HG03280 (cell line): ENCODE measurements at regions not wholly inside any gene's neighbourhood (a gene's known extent, or its start where the extent isn't known, plus 50 kb on each side); places are given as distances from the start of the nearest gene placed in this dataset.
"Not testable (repeated sequence)": the region's sequence is repeated elsewhere in the genome, so short reads cannot be mapped to it uniquely, and the experiment has no call there.

Source experiments
- ATAC-seq: cut with Tn5 transposase; IDR thresholded peaks from one replicate; pipeline ENCODE4 v1.9.1; 2021; ENCODE audit warnings: mild to moderate bottlenecking, moderate library complexity; ENCODE audit not compliant: unreplicated experiment

DNA sequence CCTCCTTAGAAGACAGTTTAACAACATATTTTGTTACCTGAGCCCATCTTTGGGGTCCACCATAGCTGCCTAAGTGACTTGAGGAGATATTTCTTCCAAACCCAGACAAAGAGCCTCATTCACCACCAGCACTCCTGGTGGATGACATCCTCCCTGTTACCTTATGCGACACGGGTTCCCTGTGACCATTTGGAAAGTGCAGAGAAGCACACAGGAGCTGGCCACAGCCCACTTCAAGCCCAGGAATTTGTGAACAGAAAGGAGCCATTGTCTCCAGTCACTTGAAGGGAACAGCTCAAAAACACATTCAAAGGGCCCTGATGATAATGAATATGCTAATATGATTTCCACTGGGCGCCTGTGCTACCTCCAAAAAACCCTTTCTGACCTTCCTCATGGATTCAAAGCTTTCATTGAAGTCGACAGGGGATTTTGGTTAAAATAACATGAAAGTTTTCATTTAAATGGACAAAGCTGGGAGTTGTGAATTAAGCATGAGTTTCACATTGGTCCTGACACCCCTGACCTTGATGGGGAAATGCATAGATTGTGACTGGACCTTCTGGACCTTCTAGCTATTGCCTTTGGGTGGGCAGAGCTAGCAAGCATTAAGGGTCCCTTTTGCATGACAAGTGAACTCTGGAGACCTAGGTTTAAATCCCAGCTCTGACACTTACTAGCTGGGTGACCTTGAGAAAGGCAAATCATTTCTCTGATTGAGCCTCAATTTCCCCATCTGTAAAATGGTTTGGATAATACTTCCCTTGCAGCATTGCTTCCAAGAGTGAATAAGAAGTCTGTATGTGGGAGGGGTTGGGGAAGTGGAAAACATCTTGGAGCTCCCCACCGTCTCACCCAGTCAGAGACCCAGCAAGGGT is 83.3 kb upstream of the SIRPA start:
- no peak for ATAC-seq

DNA sequence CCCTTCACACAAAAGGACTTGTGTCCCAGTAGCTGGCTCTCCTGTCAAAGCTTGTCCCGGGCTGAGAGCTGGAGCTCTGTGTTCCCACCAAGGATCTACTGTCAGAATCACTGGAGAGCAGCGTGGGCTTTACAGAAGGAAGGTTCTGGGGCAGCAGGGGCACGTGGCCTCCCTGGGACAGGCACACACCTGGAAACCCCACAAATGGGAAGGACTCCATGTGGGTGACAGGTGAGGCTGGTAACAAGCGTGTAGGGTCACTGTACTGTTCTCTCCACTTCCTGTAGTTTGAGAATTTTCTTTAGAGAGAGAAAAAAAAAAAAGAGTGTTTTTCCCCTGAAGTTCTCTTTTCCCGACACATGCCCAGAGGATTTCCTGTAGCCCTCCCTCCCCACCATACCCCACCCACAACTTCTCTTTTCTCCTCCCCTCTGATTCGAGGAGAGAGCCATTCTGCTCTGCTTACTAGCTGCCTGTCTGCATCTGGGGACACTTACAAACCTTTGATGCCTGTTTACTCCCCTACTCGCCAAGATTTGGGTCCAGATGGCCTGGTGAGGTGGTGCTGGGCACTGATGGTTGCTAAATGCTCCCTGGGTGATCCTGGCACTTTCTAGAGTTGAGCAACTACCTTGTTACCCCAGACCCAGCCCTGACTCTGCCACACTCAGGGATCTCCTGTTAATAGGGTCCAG is 84.1 kb upstream of the SIRPA start:
- no peak for ATAC-seq

GRCh38 chr20:1810572-1810925 is 84.7 kb upstream of the SIRPA start:
- no peak for ATAC-seq

DNA sequence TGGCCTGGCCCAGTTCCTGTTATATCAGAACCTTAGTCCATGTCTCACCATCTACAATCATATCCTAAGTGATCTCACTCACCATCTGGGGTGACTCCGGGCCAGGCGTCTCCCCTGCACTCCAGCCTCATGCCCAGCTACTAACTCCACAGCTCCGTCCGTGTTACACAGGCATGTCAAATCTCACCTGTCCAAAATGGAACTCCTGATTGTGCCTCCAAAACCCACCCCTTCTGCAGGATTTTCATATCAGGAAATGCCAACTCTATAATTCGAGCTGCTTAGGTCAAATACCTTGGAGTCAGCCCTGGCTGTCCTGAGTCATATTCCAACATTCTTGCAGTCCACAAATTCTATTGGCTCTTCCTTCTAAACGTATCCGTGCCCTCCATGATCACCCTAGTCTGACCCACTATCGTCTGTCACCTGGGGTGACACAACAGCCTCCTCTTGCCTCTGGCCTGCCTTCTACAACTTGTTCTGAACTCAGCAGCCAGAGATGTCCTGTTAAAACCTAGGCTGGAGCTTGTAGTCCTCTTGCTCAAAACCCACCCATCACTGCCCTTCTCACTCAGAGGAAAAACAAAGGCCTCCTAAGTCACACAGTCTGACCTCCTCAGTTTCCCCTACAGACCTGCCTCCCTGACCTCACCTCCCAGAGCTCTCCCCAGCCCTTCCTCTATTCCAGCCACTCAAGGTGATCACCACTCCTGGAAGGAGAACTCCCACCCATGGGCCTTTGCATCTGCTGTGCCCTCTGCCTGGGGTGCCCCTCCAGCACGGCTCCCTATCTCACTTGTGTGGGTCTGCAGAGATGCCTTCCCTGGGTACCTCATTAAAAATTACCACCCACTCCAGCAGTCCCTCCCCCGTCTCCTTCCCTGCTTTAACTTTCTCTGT is 85.3 kb upstream of the SIRPA start:
- no peak for ATAC-seq

GRCh38 chr20:1809131-1809572 is 86.1 kb upstream of the SIRPA start:
- no peak for ATAC-seq

GRCh38 chr20:1808101-1808500 is 87.1 kb upstream of the SIRPA start:
- no peak for ATAC-seq

DNA sequence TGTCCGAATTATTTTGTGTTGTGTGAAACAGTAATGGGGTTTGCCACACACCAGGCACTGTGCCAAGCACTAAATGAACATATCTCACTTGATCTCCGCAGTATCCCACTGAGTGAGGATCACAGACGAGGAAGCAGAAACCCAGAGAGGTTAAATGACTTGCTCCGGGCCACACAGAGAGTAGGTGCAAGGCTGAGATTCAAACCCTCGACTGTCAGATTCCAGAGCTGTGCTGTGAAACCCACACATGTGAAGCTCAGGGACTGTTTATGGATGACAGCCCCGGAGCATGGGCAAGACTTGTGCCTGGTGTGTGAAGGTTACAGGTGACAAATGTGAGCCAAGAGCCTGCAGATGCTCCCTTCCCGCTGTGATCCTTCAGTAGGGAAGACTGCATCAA is 87.8 kb upstream of the SIRPA start:
- no peak for ATAC-seq

- no peak for ATAC-seq
Observed at GRCh38 chr20:1806456-1806855, 88.8 kb upstream of the SIRPA start.

GRCh38 chr20:1805816-1806215 is 89.4 kb upstream of the SIRPA start:
- no peak for ATAC-seq

DNA sequence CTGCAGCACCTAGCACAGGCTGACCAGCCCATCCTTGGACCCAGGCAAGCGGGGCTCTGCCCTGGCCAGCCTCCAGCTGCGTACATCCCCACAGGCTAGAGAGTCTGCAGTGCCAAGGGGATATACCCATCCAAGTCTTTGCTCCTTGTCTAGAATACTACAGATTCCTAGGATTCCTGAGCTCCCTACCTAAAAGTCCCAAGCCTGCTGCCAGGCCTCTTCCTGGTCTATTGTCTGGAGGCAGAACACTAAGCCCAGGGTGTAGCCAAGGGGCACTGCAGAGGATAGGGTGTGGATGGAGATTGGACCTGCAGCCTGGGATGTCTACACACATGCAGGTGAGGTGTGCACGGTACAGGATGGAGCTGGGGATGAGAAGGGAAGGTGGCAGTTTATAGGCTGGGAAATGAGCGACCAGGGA is 90.0 kb upstream of the SIRPA start:
- no peak for ATAC-seq

DNA sequence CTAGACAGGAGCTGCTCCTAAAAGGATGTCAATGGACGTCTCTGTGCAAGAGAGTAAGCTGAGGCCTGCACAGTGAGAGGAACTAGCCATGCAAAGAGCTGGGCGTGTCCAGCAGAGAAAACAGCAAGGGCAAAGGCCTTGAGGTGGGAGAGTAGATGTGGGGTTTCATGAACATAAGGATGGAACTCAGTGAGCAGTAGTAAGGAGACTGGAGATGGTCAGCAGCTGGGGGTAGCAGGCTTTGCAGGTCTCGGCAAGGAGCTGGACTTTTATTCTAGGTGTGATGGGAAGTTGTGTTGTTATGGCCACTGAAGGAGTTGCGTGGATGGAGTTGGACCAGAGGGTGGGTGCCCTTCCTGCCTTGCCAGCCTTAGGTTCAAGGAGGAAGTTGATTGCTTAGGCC is 90.7 kb upstream of the SIRPA start:
- no peak for ATAC-seq

DNA sequence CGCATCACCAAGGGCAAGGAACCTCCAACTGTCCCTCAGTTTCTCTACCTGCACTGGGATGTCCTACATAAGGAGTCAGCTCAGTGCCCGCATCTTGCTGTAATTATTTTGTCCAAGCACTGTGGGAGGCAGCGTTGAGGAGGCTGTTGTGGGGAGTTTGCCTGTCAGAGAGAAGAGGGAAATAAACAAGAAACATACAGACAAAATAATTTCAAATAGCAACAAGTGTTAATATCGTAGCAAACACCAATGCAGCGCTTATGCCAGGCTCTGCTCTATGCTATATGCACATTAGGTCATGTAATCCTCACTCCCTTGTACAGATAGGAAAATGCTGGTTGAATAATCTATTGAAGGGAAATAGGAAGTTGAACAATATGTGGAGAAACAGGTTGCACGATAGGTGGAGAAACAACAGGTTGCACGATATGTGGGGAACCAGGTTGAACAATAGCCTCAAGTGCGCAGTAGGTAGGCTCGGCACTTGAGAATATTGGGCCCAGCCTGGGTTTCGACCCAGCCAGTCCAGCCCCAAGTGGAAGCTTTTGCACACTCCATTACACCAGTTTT is 91.2 kb upstream of the SIRPA start:
- no peak for ATAC-seq

DNA sequence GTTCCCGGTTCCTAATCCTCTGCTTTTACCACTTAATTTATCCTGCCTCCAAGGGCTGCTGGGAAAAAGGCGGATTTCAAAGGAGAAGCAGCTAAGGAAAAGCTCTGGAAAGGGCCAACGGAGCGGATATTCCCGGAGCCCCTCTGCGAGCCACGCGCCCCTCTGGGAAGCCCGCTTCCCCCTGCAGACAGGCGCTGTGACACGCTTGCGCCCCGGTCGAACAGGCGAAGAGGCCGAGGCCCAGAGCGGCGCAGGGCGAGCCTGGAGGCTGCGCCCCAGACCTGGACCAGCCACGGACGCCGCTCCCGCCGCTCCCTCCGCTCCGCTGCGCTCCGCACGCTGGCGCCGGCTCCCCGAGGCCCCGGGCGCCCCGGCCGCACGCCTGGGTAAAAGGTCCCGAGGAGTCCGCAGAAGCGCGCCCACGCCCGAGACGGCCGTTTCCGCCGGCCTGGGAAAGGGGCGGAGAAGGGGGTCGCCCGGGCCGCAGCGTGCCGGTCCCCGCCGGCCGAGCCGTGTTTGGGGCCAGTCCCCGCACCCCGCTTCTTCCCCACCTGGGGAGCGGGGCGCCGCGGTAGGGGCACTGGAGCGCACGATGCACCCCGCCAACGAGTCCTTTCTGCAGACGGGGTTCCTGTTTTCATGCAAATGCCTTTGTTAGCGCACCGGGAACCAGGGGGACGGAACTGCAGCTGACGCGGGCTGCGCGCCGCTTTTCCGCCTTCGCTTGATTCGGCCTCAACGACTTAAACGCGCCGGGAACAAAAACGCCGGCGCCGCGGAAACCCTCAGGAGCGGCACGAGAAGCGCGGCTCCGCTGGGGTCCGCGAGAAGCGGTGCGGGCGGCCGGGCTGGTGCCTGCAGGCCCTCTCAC is 91.9 kb upstream of the SIRPA start:
- ATAC-seq: no peak

DNA sequence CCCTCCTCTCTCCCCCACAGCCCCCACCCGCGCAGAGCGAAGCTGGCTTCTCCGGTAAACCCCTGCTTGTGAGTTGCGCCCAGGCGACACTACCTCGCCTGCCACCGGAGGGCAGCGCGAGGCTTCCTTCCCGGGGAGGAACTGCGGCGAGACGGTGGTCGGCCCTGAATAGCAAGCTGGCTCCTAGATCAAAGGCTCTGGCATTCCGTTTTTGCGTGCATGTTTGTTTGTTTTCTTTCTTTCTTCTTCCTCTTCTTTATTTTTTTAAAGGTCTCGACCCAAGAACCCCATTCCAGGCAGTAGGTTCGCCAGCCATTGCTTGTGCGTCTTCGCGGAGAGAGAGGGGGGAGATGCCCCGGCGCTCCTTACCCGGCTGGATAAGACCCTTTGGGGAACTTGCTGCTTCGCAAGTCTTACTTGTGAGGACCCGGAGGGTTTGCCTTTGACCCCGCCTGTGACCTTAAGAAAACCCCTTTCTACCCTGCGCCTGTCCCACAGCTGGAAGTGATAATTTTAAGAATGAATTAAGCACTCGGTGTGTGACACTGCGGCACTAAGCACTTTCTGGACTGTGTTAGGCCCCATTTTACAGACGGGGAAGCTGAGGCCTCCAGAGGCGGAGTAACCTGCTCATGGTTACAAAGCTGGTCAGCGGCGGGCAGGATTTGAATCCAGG is 92.7 kb upstream of the SIRPA start:
- ATAC-seq: no peak

DNA sequence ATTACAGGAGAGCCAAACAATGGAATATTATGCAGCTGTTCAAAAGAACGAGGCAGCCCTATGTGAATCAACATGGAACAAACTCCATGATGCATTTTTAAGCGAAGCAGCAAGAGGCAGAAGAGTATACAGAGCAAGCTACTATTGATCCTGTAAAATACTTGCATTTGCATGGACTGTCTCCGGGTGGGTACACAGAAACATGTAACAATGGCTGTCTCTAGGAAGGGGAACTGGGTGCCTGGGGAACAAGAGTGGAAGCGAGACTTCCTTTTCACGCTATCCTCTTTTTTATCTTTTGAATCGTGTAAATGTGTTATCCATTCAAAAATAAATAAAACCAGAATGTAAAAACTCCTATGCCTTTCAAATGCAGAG is 93.3 kb upstream of the SIRPA start:
- ATAC-seq: no peak

DNA sequence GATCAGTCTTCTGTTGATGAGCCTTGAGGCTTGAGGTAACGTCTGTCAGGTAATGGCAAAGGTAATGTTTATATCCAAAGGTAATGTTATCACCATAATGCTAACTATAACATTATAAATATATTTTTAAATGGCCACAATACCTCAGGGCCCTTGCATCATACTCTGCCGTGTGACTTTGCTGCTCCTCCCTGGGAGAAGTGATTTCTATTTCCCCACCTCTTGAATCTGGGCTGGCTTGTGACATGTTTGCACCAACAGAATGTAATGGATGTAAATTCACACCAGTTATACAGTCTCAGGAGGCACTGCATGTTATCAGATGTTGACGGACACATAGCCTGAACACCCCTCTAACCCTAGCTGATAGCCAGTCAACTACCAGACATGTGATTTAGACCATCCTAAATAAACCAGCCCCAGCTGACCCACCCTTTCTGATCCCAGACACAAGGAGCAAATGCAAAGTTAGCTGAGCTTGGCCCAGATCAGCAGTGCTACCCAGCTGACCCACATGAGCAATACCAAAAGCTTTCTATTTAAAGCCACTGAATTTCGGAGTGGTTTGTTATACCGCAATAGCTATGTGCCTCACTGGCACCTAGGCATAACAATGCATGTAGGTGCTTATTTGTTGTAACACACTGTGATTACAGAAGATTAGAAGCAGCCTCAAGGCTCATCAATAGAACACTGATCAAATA is 93.8 kb upstream of the SIRPA start:
- no peak for ATAC-seq

GRCh38 chr20:1800777-1801176 is 94.4 kb upstream of the SIRPA start:
- ATAC-seq: no peak

DNA sequence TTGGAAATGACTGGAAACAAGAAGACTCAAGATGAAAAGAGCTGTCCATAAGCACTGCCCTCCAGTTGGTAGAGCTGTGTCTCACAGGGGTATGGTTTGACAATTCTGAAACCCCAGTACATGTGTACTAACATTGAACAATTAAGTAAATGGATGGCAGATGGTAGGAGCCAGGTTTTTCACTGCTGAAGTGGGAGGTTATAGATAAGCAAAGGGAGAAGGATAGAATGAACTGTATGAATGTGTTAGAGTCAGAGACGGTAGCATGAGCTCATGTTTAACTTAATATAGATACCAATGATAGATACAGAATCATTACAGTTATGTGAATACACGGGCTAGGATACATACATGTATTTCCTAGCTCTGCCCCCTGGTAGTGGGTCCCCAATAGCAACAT is 95.0 kb upstream of the SIRPA start:
- no peak for ATAC-seq

DNA sequence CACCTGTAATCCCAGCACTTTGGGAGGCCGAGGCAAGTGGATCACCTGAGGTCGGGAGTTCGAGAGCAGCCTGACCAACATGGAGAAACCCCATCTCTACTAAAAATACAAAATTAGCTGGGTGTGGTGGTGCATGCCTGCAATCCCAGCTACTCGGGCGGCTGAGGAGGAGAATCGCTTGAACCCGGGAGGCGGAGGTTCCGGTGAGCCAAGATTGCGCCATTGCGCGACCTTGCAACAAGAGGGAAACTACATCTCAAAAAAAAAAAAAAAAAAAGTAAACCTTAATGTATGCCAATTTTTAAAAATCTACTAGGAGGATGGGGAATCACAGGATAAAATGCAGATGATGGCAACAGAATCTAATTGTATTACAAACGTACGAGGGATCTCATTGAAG is 95.5 kb upstream of the SIRPA start:
- ATAC-seq: not testable (repeated sequence)
